BLaER1 (cell line): ENCODE measurements at regions not wholly inside any gene's neighbourhood (a gene's known extent, or its start where the extent isn't known, plus 50 kb on each side); places are given as distances from the start of the nearest gene placed in this dataset.

Experiments
- H3K27ac ChIP-seq: shearing (Covaris generic); formaldehyde crosslinking; 2 replicates; pipeline ENCODE4 v1.8.1; 2022
- H3K27me3 ChIP-seq: shearing (Covaris generic); formaldehyde crosslinking; 2 replicates; pipeline ENCODE4 v1.8.1; 2022
- H3K36me3 ChIP-seq: shearing (Covaris generic); formaldehyde crosslinking; 2 replicates; pipeline ENCODE4 v1.8.1; 2022
- H3K4me1 ChIP-seq: shearing (Covaris generic); formaldehyde crosslinking; 2 replicates; pipeline ENCODE4 v1.8.1; 2022
- H3K4me2 ChIP-seq: shearing (Covaris generic); formaldehyde crosslinking; 2 replicates; pipeline ENCODE4 v1.8.1; 2022
- H3K4me3 ChIP-seq: shearing (Covaris generic); formaldehyde crosslinking; 2 replicates; pipeline ENCODE4 v1.8.1; 2022
- H3K9ac ChIP-seq: shearing (Covaris generic); formaldehyde crosslinking; 2 replicates; pipeline ENCODE4 v1.8.1; 2022
- H3K9me3 ChIP-seq: shearing (Covaris generic); formaldehyde crosslinking; 2 replicates; pipeline ENCODE4 v1.8.1; 2022
- H4K20me1 ChIP-seq: shearing (Covaris generic); formaldehyde crosslinking; 2 replicates; pipeline ENCODE4 v1.8.1; 2022
- Cebpa-rat ChIP-seq: shearing (Covaris generic); IDR thresholded peaks from 2 replicates; pipeline ENCODE4 v1.8.1; 2022

DNA sequence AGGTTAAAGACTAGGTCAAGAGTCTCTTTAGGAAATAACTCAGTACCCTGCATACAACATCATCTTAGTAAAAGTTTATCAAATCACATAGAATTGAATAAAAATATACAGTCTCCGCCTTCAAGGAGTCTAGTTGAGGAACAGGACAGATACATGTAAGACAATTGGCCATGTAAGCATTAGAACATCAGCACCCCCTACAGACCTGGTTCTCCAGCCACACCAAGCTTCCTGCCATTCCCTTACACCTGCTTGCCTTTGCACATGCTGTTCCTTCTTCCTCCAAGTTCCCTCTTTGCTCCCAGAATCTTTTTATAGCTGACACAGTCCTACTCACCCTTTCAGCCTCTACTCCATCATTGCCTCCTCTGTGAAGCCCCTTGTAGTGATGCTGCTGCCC is 187.8 kb upstream of the LRFN2 start:
- H3K36me3 ChIP-seq = no peaks in the 10 kb centered on the region
- H3K27ac ChIP-seq = no peak overlapping the region
- H3K9me3 ChIP-seq = peaks cover 16% of the 10 kb centered on the region
- no peak overlapping the region for H3K9ac ChIP-seq
- H3K4me2 ChIP-seq = no peak overlapping the region
- TF ChIP-seq Cebpa-rat = no peak
- H3K27me3 ChIP-seq = no peaks in the 10 kb centered on the region
- H3K4me1 ChIP-seq = no peaks in the 10 kb centered on the region
- H4K20me1 ChIP-seq = no peaks in the 10 kb centered on the region
- H3K4me3 ChIP-seq = no peak overlapping the region

DNA sequence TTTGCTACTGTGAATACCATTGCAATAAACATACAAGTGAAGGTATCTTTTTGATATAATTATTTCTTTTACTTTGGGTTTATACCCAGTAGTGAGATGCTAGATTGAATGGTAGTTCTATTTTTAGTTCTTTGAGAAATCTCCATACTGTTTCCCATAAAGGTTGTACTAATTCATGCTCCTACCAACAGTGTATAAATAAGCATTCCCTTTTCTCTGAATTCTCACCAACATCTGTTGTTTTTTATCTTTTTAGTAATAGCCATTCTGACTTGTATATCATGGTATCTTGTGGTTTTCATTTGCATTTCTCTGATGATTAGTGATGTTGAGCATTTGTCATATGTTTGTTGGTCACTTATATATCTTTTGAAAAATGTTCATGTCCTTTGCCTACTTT is 183.6 kb upstream of the LRFN2 start:
- Histone ChIP-seq H3K27ac (no peak overlapping the region), H3K4me3 (no peak overlapping the region), H3K27me3 (no peaks in the 10 kb centered on the region), H3K9me3 (peaks cover 16% of the 10 kb centered on the region), H3K9ac (no peak overlapping the region), H3K4me2 (no peak overlapping the region), H3K36me3 (no peaks in the 10 kb centered on the region), H4K20me1 (no peaks in the 10 kb centered on the region), H3K4me1 (no peaks in the 10 kb centered on the region)
- no peak for TF ChIP-seq Cebpa-rat

DNA sequence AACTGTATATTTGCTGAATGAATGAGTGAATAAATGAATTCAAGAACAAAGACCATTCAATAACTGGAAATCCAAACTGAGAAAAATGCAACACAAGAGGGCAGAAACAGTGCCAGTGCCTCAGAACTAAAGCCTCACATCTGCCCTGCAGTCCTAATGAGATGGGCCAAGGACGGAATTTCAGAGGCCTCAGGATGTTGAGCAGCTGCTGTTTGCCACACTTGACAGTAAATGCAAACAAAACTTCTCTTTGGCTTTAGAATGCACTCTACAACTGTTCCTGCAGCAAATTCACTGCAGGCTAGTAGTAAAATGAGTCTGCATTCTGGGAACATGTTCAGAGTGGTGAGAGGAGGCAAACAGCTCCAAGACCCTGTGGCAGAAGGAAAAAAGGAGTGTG is 177.6 kb upstream of the LRFN2 start:
- no peaks in the 10 kb centered on the region for H3K4me1 ChIP-seq
- no peak for TF ChIP-seq Cebpa-rat

DNA sequence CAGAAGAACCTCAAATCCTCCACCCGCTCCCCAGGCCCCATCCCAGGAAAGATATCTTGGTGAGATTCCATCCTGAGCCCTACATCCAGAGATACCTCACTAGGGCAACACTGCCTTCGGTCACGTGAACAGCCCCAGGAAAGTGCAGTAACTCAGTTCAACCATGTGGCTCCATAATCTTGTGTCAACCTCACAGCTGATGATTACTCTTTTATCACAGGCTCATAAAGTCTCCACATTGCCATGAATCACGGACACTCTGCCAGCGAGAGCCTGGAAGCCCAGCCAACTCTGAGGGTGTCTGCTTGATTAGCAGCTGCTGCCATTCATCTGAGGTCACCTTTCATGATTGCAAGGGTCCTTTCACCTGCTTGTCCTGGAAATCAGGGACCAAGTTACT is 175.8 kb upstream of the LRFN2 start:
- Histone ChIP-seq H3K9ac (no peak overlapping the region), H3K9me3 (no peaks in the 10 kb centered on the region), H3K27me3 (no peaks in the 10 kb centered on the region), H3K36me3 (no peaks in the 10 kb centered on the region), H3K4me1 (no peaks in the 10 kb centered on the region), H4K20me1 (no peaks in the 10 kb centered on the region), H3K27ac (no peak overlapping the region), H3K4me2 (no peak overlapping the region), H3K4me3 (no peak overlapping the region)
- TF ChIP-seq Cebpa-rat = no peak

More for the DNA sequence above, 177.6 kb upstream of the LRFN2 start:
- Histone ChIP-seq H3K9ac (no peak overlapping the region), H3K4me3 (no peak overlapping the region), H4K20me1 (no peaks in the 10 kb centered on the region), H3K27ac (no peak overlapping the region), H3K36me3 (no peaks in the 10 kb centered on the region), H3K27me3 (no peaks in the 10 kb centered on the region), H3K9me3 (no peaks in the 10 kb centered on the region), H3K4me2 (no peak overlapping the region)

DNA sequence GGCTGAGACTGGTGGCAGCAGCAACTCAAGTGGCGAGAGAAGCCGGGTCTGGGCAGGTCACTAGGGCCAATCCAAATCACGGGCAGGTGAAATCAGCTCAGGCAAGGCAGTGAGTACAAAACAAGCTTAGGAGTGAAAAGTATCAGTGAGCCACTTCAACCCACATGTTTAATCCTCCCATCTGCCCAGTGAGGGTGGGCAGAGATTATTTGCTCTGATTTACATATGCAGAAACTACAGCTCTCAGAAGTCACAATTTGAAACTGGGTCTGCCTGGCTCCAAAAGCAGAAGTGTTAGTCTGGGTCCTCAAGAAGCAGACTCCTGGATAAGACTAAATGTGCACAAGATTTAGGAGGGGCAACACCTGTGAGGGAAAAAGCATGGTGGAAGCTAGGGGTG is 173.7 kb upstream of the LRFN2 start:
- Histone ChIP-seq H3K9ac (no peak overlapping the region), H3K36me3 (no peaks in the 10 kb centered on the region), H3K9me3 (no peaks in the 10 kb centered on the region), H3K4me2 (no peak overlapping the region), H3K27ac (no peak overlapping the region), H3K4me1 (no peaks in the 10 kb centered on the region), H4K20me1 (no peaks in the 10 kb centered on the region), H3K27me3 (no peaks in the 10 kb centered on the region), H3K4me3 (no peak overlapping the region)
- no peak for TF ChIP-seq Cebpa-rat

DNA sequence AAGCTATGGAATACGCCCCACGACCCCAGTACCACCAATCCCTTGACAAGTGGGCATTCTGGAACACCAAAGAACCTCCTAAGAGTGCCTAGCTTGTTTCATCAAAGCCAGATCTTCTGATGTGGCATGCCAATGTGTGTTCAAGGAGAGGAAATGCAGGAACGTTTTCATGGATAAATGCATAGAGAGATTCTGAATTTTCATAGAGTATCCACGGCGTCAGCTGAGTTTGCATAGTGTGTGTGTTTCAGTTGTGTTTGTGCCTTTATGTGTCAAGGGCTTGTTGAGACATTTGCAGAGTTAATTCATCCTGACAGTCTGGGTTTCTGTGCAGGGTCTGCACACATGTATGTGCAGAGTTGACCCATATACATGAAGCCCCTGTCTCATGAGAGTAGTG is 172.7 kb upstream of the LRFN2 start:
- no peaks in the 10 kb centered on the region for H3K36me3 ChIP-seq
- H3K4me2 ChIP-seq = no peak overlapping the region
- TF ChIP-seq Cebpa-rat = no peak
- H3K9ac ChIP-seq = no peak overlapping the region
- H4K20me1 ChIP-seq = no peaks in the 10 kb centered on the region
- H3K27ac ChIP-seq = no peak overlapping the region
- no peaks in the 10 kb centered on the region for H3K4me1 ChIP-seq
- H3K4me3 ChIP-seq = no peak overlapping the region
- H3K27me3 ChIP-seq = no peaks in the 10 kb centered on the region
- no peaks in the 10 kb centered on the region for H3K9me3 ChIP-seq

DNA sequence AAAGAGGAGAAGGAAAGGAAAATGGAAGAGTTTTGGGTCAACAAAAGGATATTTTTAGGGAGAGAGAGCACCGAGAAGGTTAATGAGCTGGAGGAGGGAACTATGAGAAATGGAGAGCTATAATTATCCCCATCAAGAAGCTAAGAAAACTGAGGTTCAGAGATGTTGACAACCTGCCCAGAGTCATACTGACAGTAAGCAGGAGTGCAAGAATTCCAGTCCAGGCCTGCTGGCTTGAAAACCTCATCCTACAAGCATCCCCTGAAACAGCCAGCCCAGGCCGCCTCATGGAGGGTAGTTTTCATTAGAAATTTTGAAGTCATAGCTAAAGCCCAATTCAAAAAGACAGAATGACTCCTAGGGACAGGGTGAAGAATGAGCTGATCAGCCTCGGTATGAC is 172.1 kb upstream of the LRFN2 start:
- Histone ChIP-seq H3K27me3 (no peaks in the 10 kb centered on the region), H3K4me3 (no peak overlapping the region), H3K36me3 (no peaks in the 10 kb centered on the region), H3K27ac (no peak overlapping the region), H3K9me3 (no peaks in the 10 kb centered on the region), H3K4me2 (no peak overlapping the region), H3K9ac (no peak overlapping the region), H4K20me1 (no peaks in the 10 kb centered on the region), H3K4me1 (no peaks in the 10 kb centered on the region)
- TF ChIP-seq Cebpa-rat = no peak

DNA sequence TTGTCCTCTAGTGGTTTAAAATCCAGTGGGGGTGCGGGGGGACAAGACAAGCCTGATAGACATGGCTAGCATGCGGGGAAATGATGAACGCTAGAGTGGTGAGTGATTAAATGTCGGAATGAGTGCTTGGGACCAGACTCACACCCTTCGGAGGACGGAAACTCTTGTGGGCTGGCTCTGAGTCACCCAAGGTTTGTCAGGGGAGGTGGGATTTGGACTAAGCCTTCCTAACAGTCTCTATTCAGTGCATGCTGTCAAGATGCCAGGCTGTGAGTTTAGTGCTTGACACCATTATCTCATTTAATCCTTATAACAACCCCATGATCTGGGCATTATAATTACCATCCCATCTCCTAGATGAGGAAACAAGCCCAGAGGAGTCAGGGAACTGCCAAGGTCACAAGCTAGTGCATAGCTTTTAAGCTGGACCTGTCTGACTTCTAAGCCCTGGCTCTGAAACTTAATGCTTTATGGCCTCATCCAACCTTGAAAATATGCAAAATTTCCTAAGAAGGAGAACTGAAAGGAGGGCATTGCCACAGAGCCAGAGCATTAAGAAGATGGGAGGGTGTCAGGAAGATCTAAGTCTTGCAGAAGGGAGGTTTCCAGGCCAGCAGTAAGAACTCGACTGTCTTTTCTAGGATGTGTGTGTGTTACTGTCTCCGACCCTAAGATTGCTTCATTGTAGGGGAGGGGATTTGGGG is 168.7 kb upstream of the LRFN2 start:
- no peaks in the 10 kb centered on the region for H3K27me3 ChIP-seq
- H3K4me2 ChIP-seq = no peak overlapping the region
- no peaks in the 10 kb centered on the region for H3K36me3 ChIP-seq
- no peak overlapping the region for H3K27ac ChIP-seq
- H3K4me3 ChIP-seq = no peak overlapping the region
- H3K4me1 ChIP-seq = peaks cover 21% of the 10 kb centered on the region
- no peak overlapping the region for H3K9ac ChIP-seq
- H4K20me1 ChIP-seq = no peaks in the 10 kb centered on the region
- H3K9me3 ChIP-seq = no peaks in the 10 kb centered on the region
- TF ChIP-seq Cebpa-rat = no peak

DNA sequence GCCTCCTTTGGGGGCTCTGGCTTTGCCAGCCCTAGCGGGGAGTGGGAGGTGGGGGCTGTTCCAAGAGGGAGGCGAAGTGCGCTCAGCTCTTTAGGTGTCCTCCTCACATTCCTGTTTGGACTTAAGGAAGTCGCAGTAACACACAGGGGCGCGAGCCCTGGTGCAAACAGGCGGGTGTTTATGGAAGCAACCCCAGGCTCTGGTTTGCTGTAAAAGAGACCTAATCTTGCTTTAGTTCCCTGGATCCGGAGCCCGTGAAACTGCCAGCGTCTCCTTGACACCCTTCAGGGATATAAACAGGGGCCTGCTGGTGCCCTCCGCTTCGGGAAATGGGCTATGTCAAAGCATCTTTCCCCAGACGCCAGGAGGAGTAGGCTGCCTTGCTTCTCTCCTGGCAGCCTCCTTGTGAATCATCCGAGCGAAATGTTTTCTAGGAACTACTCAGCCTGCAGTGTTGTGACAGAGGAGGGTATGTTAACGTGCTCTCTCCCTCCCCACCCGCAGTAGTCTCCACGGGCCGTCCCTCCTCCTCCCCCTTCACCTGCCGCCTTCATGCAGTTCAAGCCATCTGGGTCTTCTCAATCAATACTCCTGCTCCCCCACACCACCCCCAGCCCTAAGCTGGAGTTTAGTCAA is 168.0 kb upstream of the LRFN2 start:
- Histone ChIP-seq H3K4me2 (no peak overlapping the region), H3K27me3 (no peaks in the 10 kb centered on the region), H4K20me1 (no peaks in the 10 kb centered on the region), H3K9me3 (no peaks in the 10 kb centered on the region), H3K36me3 (no peaks in the 10 kb centered on the region), H3K27ac (no peak overlapping the region), H3K4me1 (peaks cover 21% of the 10 kb centered on the region), H3K4me3 (no peak overlapping the region), H3K9ac (no peak overlapping the region)
- TF ChIP-seq Cebpa-rat = no peak

DNA sequence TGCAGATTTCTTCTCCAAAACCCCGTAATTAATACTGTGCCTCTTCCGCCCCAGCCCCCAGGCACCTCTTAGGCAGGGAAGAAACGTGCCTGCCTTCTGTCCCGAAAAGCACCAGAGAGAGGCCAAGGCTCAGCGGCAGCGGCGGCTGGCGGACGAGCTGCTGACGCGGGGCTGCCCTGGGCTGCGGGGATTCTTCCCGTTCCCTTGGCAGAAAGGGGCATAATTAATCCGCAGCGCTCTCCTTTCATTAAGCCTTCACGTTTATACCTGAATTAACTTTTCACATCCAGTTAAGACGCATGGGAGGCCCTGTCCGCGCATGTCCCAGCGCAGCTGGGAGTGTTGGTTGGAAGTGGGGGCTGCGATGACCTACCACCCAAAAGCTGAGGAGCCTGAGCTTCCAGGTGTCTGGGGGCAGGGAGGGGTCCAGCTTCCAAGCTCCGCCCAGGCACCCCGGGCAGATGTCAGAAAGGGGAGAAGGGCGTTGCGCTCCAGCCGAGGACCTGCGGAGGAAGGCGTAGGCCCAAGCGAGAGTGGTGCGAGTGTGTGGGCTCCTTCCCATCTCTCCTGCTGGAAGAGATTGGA is 167.4 kb upstream of the LRFN2 start:
- no peaks in the 10 kb centered on the region for H3K9me3 ChIP-seq
- H3K27ac ChIP-seq = no peak overlapping the region
- H3K9ac ChIP-seq = no peak overlapping the region
- H3K4me2 ChIP-seq = no peak overlapping the region
- peaks cover 21% of the 10 kb centered on the region for H3K4me1 ChIP-seq
- no peaks in the 10 kb centered on the region for H3K36me3 ChIP-seq
- no peak for TF ChIP-seq Cebpa-rat
- no peaks in the 10 kb centered on the region for H3K27me3 ChIP-seq
- no peaks in the 10 kb centered on the region for H4K20me1 ChIP-seq
- no peak overlapping the region for H3K4me3 ChIP-seq
